ENCODE measurements at regions not wholly inside any gene's neighbourhood (a gene's known extent, or its start where the extent isn't known, plus 50 kb on each side); places are given as distances from the start of the nearest gene placed in this dataset.

DNA sequence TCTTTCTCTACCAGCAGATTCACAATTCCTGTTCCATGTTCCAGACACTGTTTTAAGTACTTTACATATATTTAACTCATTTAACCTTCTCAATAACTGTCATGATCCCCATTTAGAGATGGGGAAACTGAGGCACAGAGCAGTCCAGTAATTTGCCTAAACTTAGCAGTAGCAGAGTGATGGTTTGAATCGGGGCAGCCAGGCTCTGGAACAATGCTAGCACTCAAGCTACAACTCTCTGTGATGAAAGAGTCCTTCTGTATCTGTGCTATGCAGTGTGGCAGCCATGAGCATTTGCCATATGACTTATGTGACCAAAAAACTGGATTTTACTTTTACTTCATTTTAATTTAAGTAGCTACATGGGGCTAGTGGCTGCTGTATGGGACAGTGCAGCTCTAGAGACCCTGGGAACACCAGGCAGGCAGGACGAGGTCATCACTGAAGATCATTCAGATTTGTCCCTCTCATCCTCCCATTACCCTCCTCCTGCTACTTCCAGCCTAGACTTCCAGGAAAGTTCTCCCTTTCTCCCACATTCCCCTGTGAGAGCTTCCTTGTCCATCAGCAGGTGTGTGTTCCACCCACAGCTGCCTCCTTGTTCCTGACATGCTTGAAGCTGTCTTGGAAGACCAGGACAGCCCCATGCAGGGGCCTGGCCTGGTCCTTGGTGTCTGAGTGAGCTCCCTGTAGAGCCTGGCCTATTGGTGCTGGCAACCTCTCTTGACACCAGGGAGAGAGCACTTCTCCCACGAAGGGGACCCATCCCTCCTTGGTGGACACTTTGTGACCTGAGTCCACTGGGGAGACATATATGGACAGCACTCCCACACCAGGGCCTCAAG lies 157.0 kb downstream of the MRPL14 start:
- H3K27me3 ChIP-seq (ENCODE audit: low read length) = no peaks in the 10 kb centered on the region
- no peak overlapping the region for H2AFZ ChIP-seq (ENCODE audit: low read length)
- TF ChIP-seq EZH2phosphoT487 (IDR thresholded peaks at IDR 0.05; ENCODE audit: borderline replicate concordance, low read length) (no peak), EZH2 (IDR thresholded peaks at IDR 0.05; ENCODE audit: low read length, unreplicated experiment) (no peak), CTCF (conservative IDR thresholded peaks at IDR 0.05; ENCODE audit: low read depth, low read length) (no peak)
- no peak overlapping the region for H3K4me2 ChIP-seq (ENCODE audit: low read length)
- no TSS peak for BruUV-seq (replicated peaks)
- no peak for DNase-seq
- H3K79me2 ChIP-seq (ENCODE audit: low read length) = no peaks in the 10 kb centered on the region
- no peaks in the 10 kb centered on the region for H3K9me3 ChIP-seq (ENCODE audit: low read length)
- ATAC-seq = no peak
- H3K9ac ChIP-seq (ENCODE audit: low read length) = no peak overlapping the region
- ChIA-PET CTCF (no interaction called here), POLR2A (ENCODE audit: unreplicated experiment) (no interaction called here)
- peaks cover 4% of the 10 kb centered on the region for H3F3A ChIP-seq (ENCODE audit: low read length, unreplicated experiment)
- no peak overlapping the region for H3K27ac ChIP-seq (ENCODE audit: low read length)
- H3K4me3 ChIP-seq (ENCODE audit: low read length) = no peak overlapping the region
- H4K20me1 ChIP-seq (ENCODE audit: low read length) = no peaks in the 10 kb centered on the region
- intact Hi-C loops (cut with micrococcal nuclease) = loop anchor here (5.0 kb wide), 2 partner anchors 42 to 87 kb away; no protein-coding TSS in a partner anchor
- no peaks in the 10 kb centered on the region for H3K9me2 ChIP-seq (replicated peaks; ENCODE audit: low read length)
- H3K36me3 ChIP-seq (ENCODE audit: low read depth, low read length) = no peaks in the 10 kb centered on the region
- H3K4me1 ChIP-seq (ENCODE audit: insufficient read depth, low read length) = peaks cover 46% of the 10 kb centered on the region

DNA sequence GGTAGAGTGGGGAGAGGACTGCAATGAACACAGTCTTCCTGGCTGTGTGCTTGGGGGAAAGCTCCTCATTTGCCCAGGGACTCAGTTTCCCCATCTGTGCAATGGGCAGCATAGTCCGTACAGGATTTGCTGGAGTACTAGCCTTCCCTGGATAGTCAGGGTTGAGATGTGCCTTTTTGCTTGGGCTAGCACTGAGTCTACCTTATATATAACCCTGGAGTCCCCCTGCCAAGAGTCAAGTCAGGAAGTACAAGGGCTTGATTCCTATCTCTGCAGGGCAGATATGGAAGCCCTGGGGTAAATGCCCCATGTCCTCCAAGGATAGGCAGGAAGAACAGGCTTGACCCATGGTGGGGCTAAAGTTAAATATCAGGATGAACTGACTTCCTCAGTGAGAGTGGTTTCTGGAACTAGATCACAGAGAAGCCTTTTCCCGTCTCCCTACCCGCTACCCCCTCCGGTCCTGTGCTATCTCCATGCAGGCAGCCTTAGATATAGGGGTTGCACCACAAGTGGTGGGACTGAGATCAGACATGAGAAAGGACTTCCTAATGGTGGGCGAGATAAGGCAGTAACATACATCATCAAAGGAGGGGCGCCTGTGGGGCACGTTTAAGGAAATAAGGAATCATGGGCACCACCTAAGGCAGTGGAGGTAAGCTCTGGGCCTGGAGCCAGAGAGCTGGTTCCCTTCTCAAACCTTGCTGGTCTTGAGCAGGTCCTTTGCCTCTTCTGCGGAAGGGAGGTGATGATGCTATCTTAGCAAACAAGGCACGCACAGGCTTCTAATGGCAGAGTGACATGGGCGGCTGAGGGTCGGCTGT lies 157.9 kb downstream of the MRPL14 start:
- ChIA-PET CTCF (no interaction called here), POLR2A (ENCODE audit: unreplicated experiment) (no interaction called here)
- Histone ChIP-seq H2AFZ (ENCODE audit: low read length) (no peak overlapping the region), H3F3A (ENCODE audit: low read length, unreplicated experiment) (peaks cover under 1% of the 10 kb centered on the region), H3K9me2 (replicated peaks; ENCODE audit: low read length) (no peaks in the 10 kb centered on the region), H3K4me1 (ENCODE audit: insufficient read depth, low read length) (peaks cover 37% of the 10 kb centered on the region), H3K27ac (ENCODE audit: low read length) (no peak overlapping the region), H3K4me2 (ENCODE audit: low read length) (no peak overlapping the region), H3K4me3 (ENCODE audit: low read length) (no peak overlapping the region), H3K9me3 (ENCODE audit: low read length) (no peaks in the 10 kb centered on the region), H3K36me3 (ENCODE audit: low read depth, low read length) (no peaks in the 10 kb centered on the region), H4K20me1 (ENCODE audit: low read length) (no peaks in the 10 kb centered on the region), H3K9ac (ENCODE audit: low read length) (no peak overlapping the region), H3K79me2 (ENCODE audit: low read length) (no peaks in the 10 kb centered on the region), H3K27me3 (ENCODE audit: low read length) (no peaks in the 10 kb centered on the region)
- intact Hi-C loops (cut with micrococcal nuclease) = no loop called here
- ATAC-seq (no peak), DNase-seq (no peak)
- no TSS peak for BruUV-seq (replicated peaks)
- no peak for TF ChIP-seq EZH2 (IDR thresholded peaks at IDR 0.05; ENCODE audit: low read length, unreplicated experiment)
- no peak for TF ChIP-seq CTCF (conservative IDR thresholded peaks at IDR 0.05; ENCODE audit: low read depth, low read length)
- TF ChIP-seq EZH2phosphoT487 (IDR thresholded peaks at IDR 0.05; ENCODE audit: borderline replicate concordance, low read length) = no peak
